ENCODE measurements at regions not wholly inside any gene's neighbourhood (a gene's known extent, or its start where the extent isn't known, plus 50 kb on each side); places are given as distances from the start of the nearest gene placed in this dataset.

- DNase-seq = no peak
These were observed 110.2 kb upstream of the SESN3 start for GRCh38 chr11:95341221-95341620.

DNA sequence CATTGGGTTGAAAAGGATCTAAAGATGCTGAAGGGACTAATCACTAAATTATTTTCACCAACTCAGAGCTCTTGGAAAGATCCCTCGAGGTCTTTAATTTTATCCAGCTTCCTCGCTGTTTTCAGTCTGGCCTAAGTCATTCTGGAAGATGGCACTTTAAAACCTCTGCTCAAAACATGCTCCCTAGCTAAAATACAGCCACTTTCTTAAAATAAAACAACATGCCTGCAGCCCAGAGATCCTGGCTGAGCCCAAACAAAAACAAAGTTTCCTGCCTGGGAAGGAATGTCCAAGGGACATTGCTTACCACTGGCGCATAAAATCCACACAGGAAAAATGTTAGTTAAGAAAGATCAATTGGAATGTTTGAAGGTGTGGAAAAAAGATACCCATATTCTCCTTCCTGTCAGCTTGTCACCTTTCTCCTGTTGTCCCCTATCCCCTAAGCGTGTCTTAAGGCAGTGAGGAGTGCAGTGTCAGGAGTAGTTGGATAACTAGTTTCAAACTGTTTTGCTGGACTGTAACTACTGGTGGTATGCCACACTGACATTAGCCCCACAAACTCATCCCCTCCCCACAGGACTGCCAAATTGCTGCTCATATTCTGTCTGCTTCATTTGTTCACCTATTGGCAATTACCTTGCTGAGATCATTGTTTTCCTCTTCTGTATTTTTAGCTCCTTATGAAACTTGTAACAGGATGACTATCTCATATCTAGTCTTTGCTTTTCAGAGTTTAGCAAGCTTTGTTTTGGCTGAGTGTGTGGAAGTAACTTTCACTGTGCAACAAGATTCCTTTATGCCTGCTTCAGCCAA is 108.3 kb upstream of the SESN3 start:
- no peak for DNase-seq

GRCh38 chr11:95338430-95338991 is 107.5 kb upstream of the SESN3 start:
- no peak for DNase-seq

GRCh38 chr11:95337972-95338429 is 107.0 kb upstream of the SESN3 start:
- DNase-seq = no peak

GRCh38 chr11:95337175-95337957 is 106.4 kb upstream of the SESN3 start:
- peak; percentile 23 for DNase-seq

DNA sequence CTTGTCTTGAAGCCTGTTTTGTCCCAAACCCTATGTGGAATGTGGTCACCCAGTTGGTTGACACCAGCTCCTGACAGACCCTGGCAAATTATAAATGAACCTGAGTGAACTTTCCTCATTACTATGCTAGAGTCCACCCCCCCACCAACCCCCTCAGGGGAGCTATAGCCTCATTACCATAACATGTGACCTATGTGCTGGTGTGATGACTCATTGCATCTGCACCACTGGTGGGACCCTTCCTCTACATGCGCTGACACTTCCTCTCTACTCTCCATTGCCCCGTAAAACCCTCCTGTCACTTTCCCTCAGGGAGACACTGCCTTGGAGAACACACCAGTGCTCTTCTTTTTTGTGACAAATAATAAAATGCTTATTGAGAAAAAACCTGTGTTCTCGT is 105.0 kb upstream of the SESN3 start:
- DNase-seq = no peak

DNA sequence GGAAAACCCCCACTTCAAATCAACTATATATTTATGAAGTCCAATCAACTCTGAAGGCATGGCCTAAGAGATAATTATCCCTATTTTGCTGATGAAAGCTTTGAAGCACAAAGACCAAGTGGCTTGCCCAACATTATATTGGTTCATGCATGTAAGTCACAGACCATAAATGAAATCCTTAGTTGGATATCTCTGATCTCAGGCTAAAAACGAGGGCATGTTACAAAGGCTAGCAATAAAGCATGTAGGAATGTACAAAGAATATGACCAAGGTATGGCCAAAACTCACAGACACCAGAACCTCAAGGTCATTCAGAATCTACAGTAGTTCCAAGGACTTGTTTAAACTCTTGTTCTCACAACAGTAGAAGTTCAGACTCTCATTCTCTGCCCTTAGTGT is 100.2 kb upstream of the SESN3 start:
- DNase-seq = no peak

DNA sequence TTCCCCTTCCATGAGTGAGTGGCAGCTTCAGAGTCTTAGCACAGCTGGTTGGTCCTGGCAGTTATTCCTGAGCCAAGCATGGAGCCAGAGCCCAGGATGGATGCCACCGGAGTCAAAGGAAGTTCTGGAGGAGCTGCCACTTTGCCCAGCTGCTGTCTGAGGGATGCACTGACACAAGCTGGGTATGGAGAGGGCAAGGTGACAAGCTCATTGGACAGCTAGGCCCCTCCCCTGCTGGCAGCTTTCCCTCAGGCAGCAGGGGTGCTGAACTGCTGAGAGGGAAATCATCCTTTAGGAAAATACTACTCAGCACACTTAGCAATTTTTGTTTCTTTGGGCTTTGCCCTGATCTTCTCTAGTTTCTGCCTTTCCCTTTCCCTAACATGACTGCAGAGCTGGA is 99.3 kb upstream of the SESN3 start:
- DNase-seq = no peak

DNA sequence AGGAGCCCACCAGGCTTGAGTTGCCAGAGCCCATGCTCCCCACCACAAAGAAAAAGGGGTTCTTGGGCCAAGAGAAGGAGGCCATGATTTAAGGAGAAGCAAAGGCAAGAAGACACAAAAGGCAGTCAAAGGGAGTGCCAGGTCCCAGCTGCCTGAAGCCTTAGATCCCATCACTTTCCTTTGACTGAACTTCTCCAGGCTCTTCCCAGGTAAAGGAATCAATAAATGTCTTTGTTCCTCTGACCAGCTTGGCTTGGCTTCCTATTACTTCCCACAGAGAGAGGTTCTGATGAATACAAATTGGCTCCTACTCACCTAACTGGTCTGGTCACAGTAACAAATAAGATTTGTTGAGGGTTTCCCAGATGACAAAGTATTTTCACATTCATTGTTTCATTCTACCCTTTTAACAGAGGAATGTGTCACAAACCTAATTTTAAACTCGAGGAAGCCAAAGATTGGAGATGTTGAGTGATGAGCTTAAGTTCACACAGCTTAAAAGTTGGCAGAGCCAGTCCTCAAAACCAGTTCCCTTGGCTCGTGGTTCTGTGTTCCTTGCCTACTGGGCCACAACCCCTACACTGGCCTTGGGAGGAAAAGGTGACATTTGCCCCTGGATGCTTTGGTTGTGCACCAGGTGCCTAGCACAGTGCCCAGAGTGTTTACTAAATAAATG is 96.4 kb upstream of the SESN3 start:
- no peak for DNase-seq

DNA sequence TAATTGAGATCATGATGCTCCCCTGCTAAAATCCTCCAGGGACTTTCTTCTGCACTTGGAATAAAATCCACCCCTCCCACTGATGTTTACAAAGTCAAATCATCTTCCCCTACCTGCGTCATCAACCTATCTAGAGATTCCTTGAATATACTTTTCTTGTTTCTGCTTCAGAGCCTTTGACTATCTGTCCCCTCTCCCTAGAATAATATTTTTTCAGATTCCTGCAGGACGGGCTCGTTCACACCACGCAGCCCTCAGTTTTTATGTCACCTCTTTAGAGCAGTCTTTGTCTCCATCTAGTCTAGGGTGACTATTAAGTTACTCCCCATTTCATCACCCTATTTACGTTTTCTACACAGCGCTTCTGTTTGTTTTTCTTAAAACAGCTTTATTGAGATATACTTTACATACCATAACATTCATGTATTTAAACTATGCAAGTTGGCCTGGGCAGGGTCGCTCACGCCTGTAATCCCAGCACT is 94.8 kb upstream of the SESN3 start:
- no peak for DNase-seq

DNA sequence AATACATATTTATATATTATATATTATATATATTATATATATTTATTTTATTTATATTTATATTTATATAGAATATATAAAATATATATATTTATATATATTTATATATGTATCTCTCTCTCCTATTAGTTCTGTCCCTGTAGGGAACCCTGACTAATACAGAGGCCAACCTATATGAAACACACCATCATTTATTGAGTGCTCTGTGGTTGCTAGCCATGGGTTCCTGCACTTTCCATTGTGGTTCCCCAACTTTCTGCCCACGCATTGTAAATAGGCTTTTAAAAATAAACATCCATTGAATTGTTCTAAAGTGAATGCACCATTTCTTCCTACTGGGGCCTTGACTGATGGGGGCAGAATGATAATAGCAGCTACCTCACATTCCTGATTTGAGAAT is 93.8 kb upstream of the SESN3 start:
- DNase-seq = no peak

DNA sequence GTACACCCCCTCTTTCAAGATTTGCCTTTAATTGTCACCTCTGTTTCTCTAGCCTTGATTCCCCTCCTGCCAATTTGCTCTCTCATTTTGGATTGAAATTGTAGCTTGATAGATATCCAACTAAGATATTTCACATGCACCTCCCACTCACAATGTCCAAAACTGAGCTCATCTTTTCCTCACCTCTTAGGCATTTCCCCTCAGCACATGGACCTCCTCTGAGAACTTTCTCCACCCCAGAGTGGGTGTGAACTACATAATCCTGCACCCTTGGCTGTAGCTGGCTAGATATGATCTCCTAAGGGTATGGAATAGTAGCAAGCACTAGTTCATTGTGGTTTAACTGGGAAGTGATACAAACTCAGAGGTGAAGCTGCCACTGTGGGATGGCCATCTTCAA is 91.5 kb upstream of the SESN3 start:
- peak; percentile 23 for DNase-seq

GRCh38 chr11:95318498-95318897 is 87.5 kb upstream of the SESN3 start:
- no peak for DNase-seq

- no peak for DNase-seq
These were observed 77.6 kb upstream of the SESN3 start for GRCh38 chr11:95308512-95309035.

- DNase-seq = no peak
These were observed 76.3 kb upstream of the SESN3 start for GRCh38 chr11:95307286-95307685.

DNA sequence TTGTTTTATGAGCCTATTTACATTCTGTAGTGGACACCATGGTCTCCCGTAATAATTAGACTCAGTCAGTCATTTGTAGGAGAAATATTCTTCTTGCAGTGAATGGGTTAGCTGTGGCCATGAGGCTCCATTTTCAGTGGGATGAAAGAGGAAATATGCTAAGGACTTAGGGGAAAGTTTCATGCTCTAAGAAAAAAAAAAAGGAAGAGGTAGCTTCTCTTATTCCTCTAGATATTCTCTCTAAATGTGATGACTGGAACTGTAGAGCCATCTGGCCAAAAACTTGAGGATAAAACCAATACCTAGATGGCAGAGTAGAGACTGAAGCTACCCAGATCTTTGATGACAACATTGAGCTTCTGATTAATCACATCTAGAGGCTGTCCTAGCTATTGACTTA is 75.8 kb upstream of the SESN3 start:
- no peak for DNase-seq

DNA sequence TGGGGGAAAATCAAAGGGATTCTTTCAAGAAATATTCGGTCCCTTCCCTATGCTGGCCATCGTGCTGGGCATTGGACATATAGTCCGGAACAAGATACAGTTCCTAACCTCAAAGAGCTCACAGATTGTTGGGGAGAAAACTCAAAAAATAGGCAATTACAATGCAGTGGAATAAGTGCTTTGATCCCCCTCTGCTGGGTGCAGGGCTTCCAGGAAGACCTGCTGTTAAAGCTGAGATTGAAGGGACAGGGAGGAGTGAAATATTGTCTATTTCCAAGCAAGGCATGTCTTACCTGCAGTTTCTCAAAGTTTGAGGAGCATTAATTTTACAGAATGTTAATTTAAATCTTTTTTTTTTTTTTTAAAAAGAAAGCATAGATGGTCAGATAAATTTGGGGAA is 75.1 kb upstream of the SESN3 start:
- no peak for DNase-seq

DNA sequence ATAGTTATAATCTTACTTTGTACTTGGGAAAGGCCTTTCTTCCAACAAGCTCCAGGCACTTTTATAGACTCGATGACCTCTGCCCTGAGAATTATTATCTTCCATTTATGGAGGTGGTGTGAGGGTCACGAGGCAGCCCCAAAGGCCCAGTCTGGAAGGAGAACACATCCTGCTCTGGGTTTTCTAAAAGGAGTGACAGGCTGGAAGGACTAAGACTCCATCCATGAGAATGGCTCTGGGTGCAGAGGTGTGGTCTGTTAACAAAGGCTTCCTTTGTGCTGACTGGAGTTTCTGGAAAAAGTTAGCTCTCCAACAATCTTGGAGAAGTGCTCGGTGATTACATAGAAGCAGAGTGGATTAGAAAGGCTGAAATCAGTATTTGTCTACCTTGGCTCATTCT is 74.7 kb upstream of the SESN3 start:
- DNase-seq = no peak

- no peak for DNase-seq
These were observed 73.8 kb upstream of the SESN3 start for GRCh38 chr11:95304777-95305176.

GRCh38 chr11:95302211-95302610 is 71.2 kb upstream of the SESN3 start:
- DNase-seq = no peak

GRCh38 chr11:95301474-95301873 is 70.5 kb upstream of the SESN3 start:
- DNase-seq = no peak

- no peak for DNase-seq
These were observed 68.2 kb upstream of the SESN3 start for GRCh38 chr11:95299078-95299679.
